ENCODE measurements at regions not wholly inside any gene's neighbourhood (a gene's known extent, or its start where the extent isn't known, plus 50 kb on each side); places are given as distances from the start of the nearest gene placed in this dataset.

GRCh38 chr20:60636417-60636816 is 615.6 kb upstream of the CDH4 start:
- no peak for DNase-seq (ENCODE audit: low spot score)

GRCh38 chr20:60637801-60638200 is 614.3 kb upstream of the CDH4 start:
- no peak for DNase-seq (ENCODE audit: low spot score)

- no peak for DNase-seq (ENCODE audit: low spot score)
Observed at GRCh38 chr20:60638430-60639098, 613.5 kb upstream of the CDH4 start.

GRCh38 chr20:60641879-60642447 is 610.1 kb upstream of the CDH4 start:
- DNase-seq (ENCODE audit: low spot score) = no peak

- no peak for DNase-seq (ENCODE audit: low spot score)
Observed at GRCh38 chr20:60642541-60642940, 609.5 kb upstream of the CDH4 start.

GRCh38 chr20:60648556-60648955 is 603.5 kb upstream of the CDH4 start:
- DNase-seq (ENCODE audit: low spot score) = no peak

GRCh38 chr20:60649541-60649940 is 602.5 kb upstream of the CDH4 start:
- DNase-seq (ENCODE audit: low spot score) = no peak

GRCh38 chr20:60650087-60650486 is 602.0 kb upstream of the CDH4 start:
- DNase-seq (ENCODE audit: low spot score) = no peak

GRCh38 chr20:60652046-60652445 is 600.0 kb upstream of the CDH4 start:
- no peak for DNase-seq (ENCODE audit: low spot score)

GRCh38 chr20:60652615-60653014 is 599.4 kb upstream of the CDH4 start:
- no peak for DNase-seq (ENCODE audit: low spot score)

- DNase-seq (ENCODE audit: low spot score) = no peak
Observed at GRCh38 chr20:60653111-60653845, 598.8 kb upstream of the CDH4 start.

- DNase-seq (ENCODE audit: low spot score) = no peak
Observed at GRCh38 chr20:60658681-60659080, 593.4 kb upstream of the CDH4 start.

GRCh38 chr20:60659240-60659639 is 592.8 kb upstream of the CDH4 start:
- DNase-seq (ENCODE audit: low spot score) = no peak

GRCh38 chr20:60662307-60662706 is 589.8 kb upstream of the CDH4 start:
- DNase-seq (ENCODE audit: low spot score) = no peak

GRCh38 chr20:60664106-60664505 is 588.0 kb upstream of the CDH4 start:
- DNase-seq (ENCODE audit: low spot score) = no peak

- DNase-seq (ENCODE audit: low spot score) = no peak
Observed at GRCh38 chr20:60667641-60668040, 584.4 kb upstream of the CDH4 start.

- DNase-seq (ENCODE audit: low spot score) = no peak
Observed at GRCh38 chr20:60669211-60669610, 582.9 kb upstream of the CDH4 start.

GRCh38 chr20:60676011-60676410 is 576.0 kb upstream of the CDH4 start:
- DNase-seq (ENCODE audit: low spot score) = no peak

- no peak for DNase-seq (ENCODE audit: low spot score)
Observed at GRCh38 chr20:60677819-60678218, 574.2 kb upstream of the CDH4 start.

GRCh38 chr20:60680554-60680953 is 571.5 kb upstream of the CDH4 start:
- DNase-seq (ENCODE audit: low spot score) = no peak

GRCh38 chr20:60687213-60687612 is 564.8 kb upstream of the CDH4 start:
- DNase-seq (ENCODE audit: low spot score) = no peak

- no peak for DNase-seq (ENCODE audit: low spot score)
Observed at GRCh38 chr20:60690771-60691170, 561.3 kb upstream of the CDH4 start.

GRCh38 chr20:60691966-60692615 is 560.0 kb upstream of the CDH4 start:
- DNase-seq (ENCODE audit: low spot score) = no peak
